Panc1 (cell line): ENCODE measurements at regions not wholly inside any gene's neighbourhood (a gene's known extent, or its start where the extent isn't known, plus 50 kb on each side); places are given as distances from the start of the nearest gene placed in this dataset.

ENCODE experiments used
- ATAC-seq: fragments of 200-7000 bp; cut with Tn5 transposase; 2 replicates; pipeline ENCODE4 v1.9.1; 2020; ENCODE audit warnings: mild to moderate bottlenecking, moderate library complexity
- BruUV-seq: library from RNA; stranded (reverse); fragments of 400-500 nt; replicated peaks from 2 replicates; lab custom pipeline; 2021; lab: Mats Ljungman, UMichigan
- CTCF ChIA-PET: fragments of 300-600 bp; sonication (Branson Sonifier 250); formaldehyde crosslinking; loops from one replicate; lab custom pipeline; 2022; ENCODE audit warnings: antibody characterized with exemption; lab: Charles Lee
- POLR2A ChIA-PET: fragments of 300-600 bp; sonication (Branson Sonifier 250); formaldehyde crosslinking; loops from one replicate; lab custom pipeline; 2022; ENCODE audit warnings: antibody characterized with exemption; lab: Charles Lee
- DNase-seq: peaks from one replicate; pipeline ENCODE4 v3.0.0-alpha.2; 2010; ENCODE audit warnings: low read depth, low spot score
- H3K27ac ChIP-seq: 2 replicates; pipeline ENCODE4 v1.5.1; 2011; ENCODE audit warnings: mild to moderate bottlenecking, low read length, inconsistent platforms
- H3K27me3 ChIP-seq: fragments of 200-500 bp; sonication (Bioruptor generic); 2 replicates; pipeline ENCODE4 v1.6.0; 2014; ENCODE audit warnings: low read length, inconsistent platforms; ENCODE audit not compliant: control insufficient read depth, insufficient read depth
- H3K36me3 ChIP-seq: fragments of 200-500 bp; sonication (Bioruptor generic); 2 replicates; pipeline ENCODE4 v1.5.1; 2014; ENCODE audit warnings: inconsistent platforms, mild to moderate bottlenecking, low read length, moderate library complexity; ENCODE audit not compliant: control insufficient read depth, insufficient read depth
- H3K4me1 ChIP-seq: 2 replicates; pipeline ENCODE4 v1.5.1; 2011; ENCODE audit warnings: inconsistent platforms, mild to moderate bottlenecking, low read length, moderate library complexity; ENCODE audit not compliant: control insufficient read depth, insufficient read depth
- H3K4me3 ChIP-seq, 2 experiments: 2 replicates each; pipeline ENCODE4 v1.5.1; 2011 to 2012; ENCODE audit warnings: low read depth in 2 of 2, low read length in 2 of 2, mild to moderate bottlenecking in 2 of 2, inconsistent platforms in 1 of 2, moderate library complexity in 1 of 2
- H3K9me3 ChIP-seq: fragments of 200-500 bp; sonication (Bioruptor generic); 2 replicates; pipeline ENCODE4 v1.5.1; 2014; ENCODE audit warnings: low read depth, mild to moderate bottlenecking, inconsistent platforms, low read length, moderate library complexity; ENCODE audit not compliant: control insufficient read depth, insufficient read depth
- POLR2AphosphoS5 ChIP-seq: IDR thresholded peaks from 2 replicates; pipeline ENCODE4 v1.6.1; 2012; ENCODE audit warnings: mild to moderate bottlenecking, low read depth, low read length, moderate library complexity
- SIN3A ChIP-seq: IDR thresholded peaks from 2 replicates; pipeline ENCODE4 v1.6.1; 2012; ENCODE audit warnings: low read depth, mild to moderate bottlenecking, low read length, moderate library complexity, borderline replicate concordance; ENCODE audit not compliant: insufficient read depth
- TCF7L2 ChIP-seq: IDR thresholded peaks from 2 replicates; pipeline ENCODE4 v1.6.1; 2011; ENCODE audit warnings: mild to moderate bottlenecking, low read depth, low read length, inconsistent platforms
- in situ Hi-C: cut with HindIII; loops from 2 replicates; pipeline ENCODE4 v1.10.0; 2016; ENCODE audit warnings: low sequenced_read_pairs, low pct_unique_long_range_greater_than_20kb
- intact Hi-C: fragments of 100-400 bp; cut with micrococcal nuclease; formaldehyde crosslinking; loops from one replicate; pipeline ENCODE4 v1.10.0; 2022; ENCODE audit not compliant: unreplicated experiment
- TF ChIP-seq, protein P1 (sequence below): fragments of 450-650 bp; IDR thresholded peaks from 2 replicates; pipeline ENCODE4 v1.5.1; 2017; ENCODE audit warnings: mild to moderate bottlenecking
- TF ChIP-seq, protein P2 (sequence below), 2 experiments: IDR thresholded peaks; 2 replicates each; pipeline ENCODE4 v1.6.1; 2011 to 2012; ENCODE audit warnings: low read depth in 2 of 2, control low read depth in 1 of 2, low read length in 1 of 2, mild to moderate bottlenecking in 1 of 2, moderate library complexity in 1 of 2; ENCODE audit not compliant: insufficient read depth in 1 of 2

DNA sequence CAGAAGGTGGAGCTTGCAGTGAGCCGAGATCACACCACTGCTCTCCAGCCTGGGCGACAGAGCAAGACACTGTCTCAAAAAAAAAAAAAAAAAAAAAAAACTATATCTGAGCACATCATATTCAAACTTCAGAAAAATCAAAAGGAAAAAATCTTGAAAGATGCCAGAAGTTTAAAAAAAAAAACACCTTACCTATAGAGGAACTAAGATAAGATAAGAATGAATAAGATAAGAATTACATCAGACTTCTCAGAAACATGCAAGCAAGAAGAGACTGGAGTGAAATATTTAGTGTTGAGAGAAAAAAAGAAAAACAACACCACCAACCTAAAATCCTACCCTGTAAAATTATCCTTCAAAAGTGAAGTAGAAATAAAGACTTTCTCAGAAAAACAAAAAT is 116.8 kb upstream of the ARID1B start:
- no peaks in the 10 kb centered on the region; the same call in 1 of the 2 replicates for H3K4me1 ChIP-seq
- intact Hi-C loops = loop anchor here (5.0 kb wide), 1 partner anchor 98 kb away; no protein-coding TSS in a partner anchor
- no peaks in the 10 kb centered on the region for H3K9me3 ChIP-seq
- no peaks in the 10 kb centered on the region for H3K36me3 ChIP-seq
- ChIA-PET POLR2A (no interaction called here), CTCF (interaction anchor here (0.6 kb wide), 1 partner anchor 418 kb away, joined by 3 read pairs; no protein-coding TSS in a partner anchor)
- DNase-seq (no peak), ATAC-seq (no peak)
- TF ChIP-seq, protein P1, sequence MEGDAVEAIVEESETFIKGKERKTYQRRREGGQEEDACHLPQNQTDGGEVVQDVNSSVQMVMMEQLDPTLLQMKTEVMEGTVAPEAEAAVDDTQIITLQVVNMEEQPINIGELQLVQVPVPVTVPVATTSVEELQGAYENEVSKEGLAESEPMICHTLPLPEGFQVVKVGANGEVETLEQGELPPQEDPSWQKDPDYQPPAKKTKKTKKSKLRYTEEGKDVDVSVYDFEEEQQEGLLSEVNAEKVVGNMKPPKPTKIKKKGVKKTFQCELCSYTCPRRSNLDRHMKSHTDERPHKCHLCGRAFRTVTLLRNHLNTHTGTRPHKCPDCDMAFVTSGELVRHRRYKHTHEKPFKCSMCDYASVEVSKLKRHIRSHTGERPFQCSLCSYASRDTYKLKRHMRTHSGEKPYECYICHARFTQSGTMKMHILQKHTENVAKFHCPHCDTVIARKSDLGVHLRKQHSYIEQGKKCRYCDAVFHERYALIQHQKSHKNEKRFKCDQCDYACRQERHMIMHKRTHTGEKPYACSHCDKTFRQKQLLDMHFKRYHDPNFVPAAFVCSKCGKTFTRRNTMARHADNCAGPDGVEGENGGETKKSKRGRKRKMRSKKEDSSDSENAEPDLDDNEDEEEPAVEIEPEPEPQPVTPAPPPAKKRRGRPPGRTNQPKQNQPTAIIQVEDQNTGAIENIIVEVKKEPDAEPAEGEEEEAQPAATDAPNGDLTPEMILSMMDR = no peak
- no peak for TF ChIP-seq SIN3A
- TF ChIP-seq POLR2AphosphoS5 = no peak
- no peak for TF ChIP-seq TCF7L2
- TF ChIP-seq, protein P2, sequence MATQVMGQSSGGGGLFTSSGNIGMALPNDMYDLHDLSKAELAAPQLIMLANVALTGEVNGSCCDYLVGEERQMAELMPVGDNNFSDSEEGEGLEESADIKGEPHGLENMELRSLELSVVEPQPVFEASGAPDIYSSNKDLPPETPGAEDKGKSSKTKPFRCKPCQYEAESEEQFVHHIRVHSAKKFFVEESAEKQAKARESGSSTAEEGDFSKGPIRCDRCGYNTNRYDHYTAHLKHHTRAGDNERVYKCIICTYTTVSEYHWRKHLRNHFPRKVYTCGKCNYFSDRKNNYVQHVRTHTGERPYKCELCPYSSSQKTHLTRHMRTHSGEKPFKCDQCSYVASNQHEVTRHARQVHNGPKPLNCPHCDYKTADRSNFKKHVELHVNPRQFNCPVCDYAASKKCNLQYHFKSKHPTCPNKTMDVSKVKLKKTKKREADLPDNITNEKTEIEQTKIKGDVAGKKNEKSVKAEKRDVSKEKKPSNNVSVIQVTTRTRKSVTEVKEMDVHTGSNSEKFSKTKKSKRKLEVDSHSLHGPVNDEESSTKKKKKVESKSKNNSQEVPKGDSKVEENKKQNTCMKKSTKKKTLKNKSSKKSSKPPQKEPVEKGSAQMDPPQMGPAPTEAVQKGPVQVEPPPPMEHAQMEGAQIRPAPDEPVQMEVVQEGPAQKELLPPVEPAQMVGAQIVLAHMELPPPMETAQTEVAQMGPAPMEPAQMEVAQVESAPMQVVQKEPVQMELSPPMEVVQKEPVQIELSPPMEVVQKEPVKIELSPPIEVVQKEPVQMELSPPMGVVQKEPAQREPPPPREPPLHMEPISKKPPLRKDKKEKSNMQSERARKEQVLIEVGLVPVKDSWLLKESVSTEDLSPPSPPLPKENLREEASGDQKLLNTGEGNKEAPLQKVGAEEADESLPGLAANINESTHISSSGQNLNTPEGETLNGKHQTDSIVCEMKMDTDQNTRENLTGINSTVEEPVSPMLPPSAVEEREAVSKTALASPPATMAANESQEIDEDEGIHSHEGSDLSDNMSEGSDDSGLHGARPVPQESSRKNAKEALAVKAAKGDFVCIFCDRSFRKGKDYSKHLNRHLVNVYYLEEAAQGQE (IDR thresholded peaks at IDR 0.05; ENCODE audit: insufficient read depth in 1 of 2, low read depth in 2 of 2, low read length in 1 of 2) = no peak
- H3K4me3 ChIP-seq = no peak overlapping the region
- no peak overlapping the region for H3K27ac ChIP-seq
- no peaks in the 10 kb centered on the region for H3K27me3 ChIP-seq
- BruUV-seq = no TSS peak
- in situ Hi-C loops = no loop called here

DNA sequence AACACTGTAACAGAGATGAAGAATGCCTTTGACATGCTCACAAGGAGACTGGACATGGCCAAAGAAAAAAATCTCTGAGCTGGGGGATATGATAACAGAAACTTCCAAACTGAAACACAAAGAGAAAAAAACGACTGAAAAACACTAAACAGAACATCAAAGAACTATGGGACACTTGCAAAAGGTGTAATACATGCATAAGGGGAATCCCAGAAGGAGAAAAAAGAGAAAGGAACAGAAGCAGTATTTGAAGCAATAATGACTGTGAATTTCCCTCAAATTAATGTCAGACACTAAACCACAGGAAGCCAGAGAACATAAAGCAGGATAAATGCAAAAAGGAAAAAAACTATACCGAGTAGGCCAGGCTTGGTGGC is 117.4 kb upstream of the ARID1B start:
- Histone ChIP-seq H3K36me3 (no peaks in the 10 kb centered on the region), H3K4me3 (no peak overlapping the region), H3K9me3 (no peaks in the 10 kb centered on the region), H3K27me3 (no peaks in the 10 kb centered on the region), H3K4me1 (no peaks in the 10 kb centered on the region; the same call in 1 of the 2 replicates), H3K27ac (no peak overlapping the region; the same call in 1 of the 2 replicates)
- intact Hi-C loops (loop anchor here (5.0 kb wide), 1 partner anchor 98 kb away; no protein-coding TSS in a partner anchor), in situ Hi-C loops (no loop called here)
- POLR2A ChIA-PET = no interaction called here
- TF ChIP-seq, protein P2 (IDR thresholded peaks at IDR 0.05; ENCODE audit: insufficient read depth in 1 of 2, low read depth in 2 of 2, low read length in 1 of 2) = no peak
- TF ChIP-seq TCF7L2 = no peak
- no peak for TF ChIP-seq POLR2AphosphoS5
- no peak for TF ChIP-seq SIN3A
- TF ChIP-seq, protein P1 = no peak
- no TSS peak for BruUV-seq
- DNase-seq (no peak), ATAC-seq (no peak)
- CTCF ChIA-PET = interaction anchor here (0.6 kb wide), 2 partner anchors 289 to 417 kb away, joined by 3 read pairs; no protein-coding TSS in a partner anchor
